Esophagus muscularis mucosa (tissue), 4 donors: ENCODE measurements at regions not wholly inside any gene's neighbourhood (a gene's known extent, or its start where the extent isn't known, plus 50 kb on each side); places are given as distances from the start of the nearest gene placed in this dataset.

Experiments used
- EP300 ChIP-seq: sonication (generic); formaldehyde crosslinking; IDR thresholded peaks from one replicate; pipeline ENCODE4 v1.6.1; 2017; ENCODE audit warnings: antibody characterized with exemption
- POLR2A ChIP-seq: fragments of 450-650 bp; IDR thresholded peaks from one replicate; pipeline ENCODE4 v1.6.1; 2017; ENCODE audit warnings: antibody characterized with exemption, moderate library complexity, mild to moderate bottlenecking, low read depth
- TF ChIP-seq, protein P1 (sequence below), 3 experiments: fragments of 200-600 bp in 2 of 3; fragments of 450-650 bp in 1 of 3; sonication (generic) in 2 of 3; IDR thresholded peaks; one replicate each; pipeline ENCODE4 v1.5.1; 2017 to 2019; ENCODE audit warnings: antibody characterized with exemption in 3 of 3, mild to moderate bottlenecking in 2 of 3, moderate library complexity in 1 of 3

DNA sequence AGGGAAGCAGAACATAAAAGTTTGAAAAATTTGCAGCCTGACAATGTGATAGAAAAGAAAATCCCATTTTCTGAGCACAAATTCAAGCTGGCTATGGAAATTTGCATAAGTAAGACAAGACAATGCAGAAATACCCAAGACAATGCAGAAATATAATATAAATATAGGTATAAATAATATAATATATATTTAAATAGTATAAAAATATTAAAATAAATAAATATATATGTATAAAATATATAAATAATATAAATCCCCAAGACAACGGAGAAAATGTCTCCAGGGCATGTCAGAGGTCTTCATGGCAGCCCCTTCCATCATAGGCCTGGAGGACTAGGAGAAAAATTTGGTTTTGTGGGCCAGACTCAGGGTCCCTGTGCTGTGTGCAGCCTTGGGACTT, 125.0 kb upstream of the AADAT start:
- TF ChIP-seq EP300 (no peak), POLR2A (no peak)
- TF ChIP-seq, protein P1, sequence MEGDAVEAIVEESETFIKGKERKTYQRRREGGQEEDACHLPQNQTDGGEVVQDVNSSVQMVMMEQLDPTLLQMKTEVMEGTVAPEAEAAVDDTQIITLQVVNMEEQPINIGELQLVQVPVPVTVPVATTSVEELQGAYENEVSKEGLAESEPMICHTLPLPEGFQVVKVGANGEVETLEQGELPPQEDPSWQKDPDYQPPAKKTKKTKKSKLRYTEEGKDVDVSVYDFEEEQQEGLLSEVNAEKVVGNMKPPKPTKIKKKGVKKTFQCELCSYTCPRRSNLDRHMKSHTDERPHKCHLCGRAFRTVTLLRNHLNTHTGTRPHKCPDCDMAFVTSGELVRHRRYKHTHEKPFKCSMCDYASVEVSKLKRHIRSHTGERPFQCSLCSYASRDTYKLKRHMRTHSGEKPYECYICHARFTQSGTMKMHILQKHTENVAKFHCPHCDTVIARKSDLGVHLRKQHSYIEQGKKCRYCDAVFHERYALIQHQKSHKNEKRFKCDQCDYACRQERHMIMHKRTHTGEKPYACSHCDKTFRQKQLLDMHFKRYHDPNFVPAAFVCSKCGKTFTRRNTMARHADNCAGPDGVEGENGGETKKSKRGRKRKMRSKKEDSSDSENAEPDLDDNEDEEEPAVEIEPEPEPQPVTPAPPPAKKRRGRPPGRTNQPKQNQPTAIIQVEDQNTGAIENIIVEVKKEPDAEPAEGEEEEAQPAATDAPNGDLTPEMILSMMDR (IDR thresholded peaks at IDR 0.05), result no peak
